Urothelium cell line (cell line): ENCODE measurements at regions not wholly inside any gene's neighbourhood (a gene's known extent, or its start where the extent isn't known, plus 50 kb on each side); places are given as distances from the start of the nearest gene placed in this dataset.
"Not testable (repeated sequence)": the region's sequence is repeated elsewhere in the genome, so short reads cannot be mapped to it uniquely, and the experiment has no call there.

Source experiments
- DNase-seq: peaks from one replicate; pipeline ENCODE4 v3.0.0; 2011; ENCODE audit warnings: low spot score, mixed read lengths
- FAIRE-seq: peaks from 2 replicates; lab custom pipeline; 2011; peaks lifted over from hg19 to GRCh38; lab: Jason Lieb, UNC

GRCh38 chr3:31094048-31094447, 199.6 kb upstream of the GADL1 start:
- no peak for DNase-seq
- no peak for FAIRE-seq

- DNase-seq: no peak
- no peak for FAIRE-seq
These were observed 200.8 kb upstream of the GADL1 start for GRCh38 chr3:31095255-31095654.

GRCh38 chr3:31096661-31097395, 202.4 kb upstream of the GADL1 start:
- FAIRE-seq (no peak), DNase-seq (no peak)

- DNase-seq (no peak), FAIRE-seq (no peak)
These were observed 206.1 kb upstream of the GADL1 start for GRCh38 chr3:31100519-31100918.

GRCh38 chr3:31101285-31101684, 206.8 kb upstream of the GADL1 start:
- FAIRE-seq, DNase-seq: not testable (repeated sequence)

- no peak for DNase-seq
- FAIRE-seq: no peak
These were observed 207.9 kb upstream of the GADL1 start for GRCh38 chr3:31102196-31102879.

- DNase-seq: no peak
- no peak for FAIRE-seq
These were observed 208.7 kb upstream of the GADL1 start for GRCh38 chr3:31103181-31103580.

GRCh38 chr3:31103623-31104180, 209.2 kb upstream of the GADL1 start:
- no peak for DNase-seq
- FAIRE-seq: no peak

- FAIRE-seq (no peak), DNase-seq (no peak)
These were observed 210.6 kb upstream of the GADL1 start for GRCh38 chr3:31105011-31105410.

- DNase-seq (peak; percentile 59), FAIRE-seq (peak; percentile 56)
These were observed 211.1 kb upstream of the GADL1 start for GRCh38 chr3:31105438-31106077.

- no peak for DNase-seq
- no peak for FAIRE-seq
These were observed 211.7 kb upstream of the GADL1 start for GRCh38 chr3:31106204-31106603.

- DNase-seq (no peak), FAIRE-seq (no peak)
These were observed 212.5 kb upstream of the GADL1 start for GRCh38 chr3:31106912-31107311.

- no peak for FAIRE-seq
- no peak for DNase-seq
These were observed 220.4 kb upstream of the GADL1 start for GRCh38 chr3:31114929-31115283.

GRCh38 chr3:31115531-31115930, 221.1 kb upstream of the GADL1 start:
- FAIRE-seq, DNase-seq: not testable (repeated sequence)

GRCh38 chr3:31116651-31117050, 222.2 kb upstream of the GADL1 start:
- FAIRE-seq (no peak), DNase-seq (no peak)

- DNase-seq: no peak
- no peak for FAIRE-seq
These were observed 223.4 kb upstream of the GADL1 start for GRCh38 chr3:31117854-31118253.

- FAIRE-seq: no peak
- DNase-seq: no peak
These were observed 229.9 kb upstream of the GADL1 start for GRCh38 chr3:31124373-31124772.

GRCh38 chr3:31125413-31126020, 231.1 kb upstream of the GADL1 start:
- no peak for FAIRE-seq
- no peak for DNase-seq

- no peak for DNase-seq
- no peak for FAIRE-seq
These were observed 234.8 kb upstream of the GADL1 start for GRCh38 chr3:31129241-31129640.

GRCh38 chr3:31132132-31132769, 237.8 kb upstream of the GADL1 start:
- FAIRE-seq (peak; percentile 67), DNase-seq (peak; percentile 45)

GRCh38 chr3:31133541-31133940, 239.1 kb upstream of the GADL1 start:
- DNase-seq (no peak), FAIRE-seq (no peak)
